A673 (cell line): ENCODE measurements at regions not wholly inside any gene's neighbourhood (a gene's known extent, or its start where the extent isn't known, plus 50 kb on each side); places are given as distances from the start of the nearest gene placed in this dataset.

Experiments
- CTCF ChIP-seq: fragments of 300-800, 200-600 bp; sonication (generic); conservative IDR thresholded peaks from 2 replicates; pipeline ENCODE4 v1.5.1; 2017; ENCODE audit warnings: low read depth, mild to moderate bottlenecking, antibody characterized with exemption, low read length, moderate library complexity, mixed read lengths
- EZH2 ChIP-seq: fragments of 200-600 bp; sonication (generic); IDR thresholded peaks from 2 replicates; pipeline ENCODE4 v1.6.1; 2017; ENCODE audit warnings: borderline replicate concordance, low read depth, mild to moderate bottlenecking, mixed read lengths, antibody characterized with exemption, low read length; ENCODE audit not compliant: poor library complexity, severe bottlenecking

DNA sequence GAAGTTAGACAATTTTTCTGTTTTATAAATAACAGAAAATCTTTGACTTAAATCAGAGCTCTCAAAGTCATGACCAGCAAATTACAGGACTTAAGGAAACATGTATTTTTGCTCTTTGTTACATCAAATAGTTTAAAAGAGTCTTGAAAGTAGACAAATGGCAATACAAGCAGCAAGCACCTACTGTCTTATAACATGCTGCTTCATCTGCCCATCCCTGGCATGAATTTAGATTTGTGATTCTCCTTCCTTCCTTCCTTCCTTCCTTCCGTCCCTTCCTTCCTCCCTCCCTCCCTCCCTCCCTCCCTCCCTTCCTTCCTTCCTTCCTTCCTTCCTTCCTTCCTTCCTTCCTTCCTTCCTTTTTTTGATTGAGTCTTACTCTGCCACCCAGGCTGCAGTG lies 715.6 kb upstream of the FLRT2 start:
- TF ChIP-seq CTCF (no peak), EZH2 (no peak)
